ENCODE measurements at regions not wholly inside any gene's neighbourhood (a gene's known extent, or its start where the extent isn't known, plus 50 kb on each side); places are given as distances from the start of the nearest gene placed in this dataset.

GRCh38 chr13:21799671-21800070 lies 128.8 kb downstream of the FGF9 start:
- DNase-seq: no peak
- 9% methylated on average over 3 of the region's 3 CpGs for WGBS (ENCODE audit: low lambda C conversion rate)
- Histone ChIP-seq H3K27me3 (ENCODE audit: insufficient read depth) (no peaks in the 10 kb centered on the region; the same call in 1 of the 2 replicates), H2AFZ (ENCODE audit: low read depth) (no peak overlapping the region), H3K9me2 (no peaks in the 10 kb centered on the region), H3K4me3 (ENCODE audit: low read depth in 2 of 2, low read length in 1 of 2) (no peak overlapping the region), H3K79me2 (ENCODE audit: insufficient read depth) (no peaks in the 10 kb centered on the region), H3K36me3 (replicated peaks in 1 of 2; ENCODE audit: control insufficient read depth in 1 of 2, insufficient read depth in 2 of 2, low read length in 1 of 2) (no peaks in the 10 kb centered on the region), H3K4me2 (no peak overlapping the region), H3F3A (replicated peaks; ENCODE audit: insufficient read depth) (no peaks in the 10 kb centered on the region), H3K9me3 (no peaks in the 10 kb centered on the region), H4K20me1 (ENCODE audit: insufficient read depth) (no peaks in the 10 kb centered on the region), H3K9ac (no peak overlapping the region), H3K4me1 (ENCODE audit: control insufficient read depth in 1 of 2, insufficient read depth in 2 of 2, low read depth in 1 of 2, low read length in 1 of 2) (no peaks in the 10 kb centered on the region), H3K27ac (ENCODE audit: low read depth in 2 of 2, low read length in 1 of 2) (no peak overlapping the region)
- TF ChIP-seq EZH2phosphoT487 (IDR thresholded peaks at IDR 0.05; ENCODE audit: borderline replicate concordance, low read depth): no peak
- TF ChIP-seq EP300 (IDR thresholded peaks at IDR 0.05; ENCODE audit: borderline replicate concordance in 1 of 2, low read depth in 1 of 2, low read length in 1 of 2): no peak
- no peak for TF ChIP-seq SMC3 (IDR thresholded peaks at IDR 0.05; ENCODE audit: low read depth, low read length)
- no peak for TF ChIP-seq FOXJ3 (CRISPR knock-in tag; IDR thresholded peaks at IDR 0.05)
- TF ChIP-seq USF2 (IDR thresholded peaks at IDR 0.05; ENCODE audit: borderline replicate concordance, low read depth, low read length): no peak
- no peak for TF ChIP-seq CTCF (IDR thresholded peaks at IDR 0.05)
- TF ChIP-seq GATA2 (CRISPR knock-in tag; IDR thresholded peaks at IDR 0.05): no peak
- TF ChIP-seq POLR2AphosphoS5 (IDR thresholded peaks at IDR 0.05; ENCODE audit: low read depth, low read length): no peak
- TF ChIP-seq FOSL2 (IDR thresholded peaks at IDR 0.05; ENCODE audit: borderline replicate concordance, low read depth): no peak
- TF ChIP-seq TEAD4 (IDR thresholded peaks at IDR 0.05; ENCODE audit: borderline replicate concordance, insufficient read depth): no peak
- TF ChIP-seq SIN3A (IDR thresholded peaks at IDR 0.05; ENCODE audit: borderline replicate concordance, low read depth, low read length): no peak
- no peak for TF ChIP-seq TCF12 (IDR thresholded peaks at IDR 0.05)
- no peak for TF ChIP-seq ELF1 (IDR thresholded peaks at IDR 0.05)
- CTCF ChIA-PET: interaction anchor here (1.2 kb wide), 1 partner anchor 47 kb away, joined by 3 read pairs; no protein-coding TSS in a partner anchor
- POLR2A ChIA-PET: no interaction called here

- no peak overlapping the region for H3K27ac ChIP-seq (ENCODE audit: low read depth in 2 of 2, low read length in 1 of 2)
- H3K9ac ChIP-seq: no peak overlapping the region
- H3K27me3 ChIP-seq (ENCODE audit: insufficient read depth): no peaks in the 10 kb centered on the region; the same call in 1 of the 2 replicates
- no peak overlapping the region for H2AFZ ChIP-seq (ENCODE audit: low read depth)
- ChIA-PET CTCF (interaction anchor here (1.2 kb wide), 1 partner anchor 48 kb away, joined by 3 read pairs; no protein-coding TSS in a partner anchor), POLR2A (no interaction called here)
- H4K20me1 ChIP-seq (ENCODE audit: insufficient read depth): no peaks in the 10 kb centered on the region
- H3K4me2 ChIP-seq: no peak overlapping the region
- H3K9me2 ChIP-seq: no peaks in the 10 kb centered on the region
- H3F3A ChIP-seq (replicated peaks; ENCODE audit: insufficient read depth): no peaks in the 10 kb centered on the region
- 16% methylated on average over 7 of the region's 7 CpGs for WGBS (ENCODE audit: low lambda C conversion rate)
- H3K9me3 ChIP-seq: no peaks in the 10 kb centered on the region
- H3K4me3 ChIP-seq (ENCODE audit: low read depth in 2 of 2, low read length in 1 of 2): no peak overlapping the region
- H3K79me2 ChIP-seq (ENCODE audit: insufficient read depth): no peaks in the 10 kb centered on the region
- H3K4me1 ChIP-seq (ENCODE audit: control insufficient read depth in 1 of 2, insufficient read depth in 2 of 2, low read depth in 1 of 2, low read length in 1 of 2): no peaks in the 10 kb centered on the region
- DNase-seq: no peak
- H3K36me3 ChIP-seq (replicated peaks in 1 of 2; ENCODE audit: control insufficient read depth in 1 of 2, insufficient read depth in 2 of 2, low read length in 1 of 2): no peaks in the 10 kb centered on the region
- TF ChIP-seq TEAD4 (IDR thresholded peaks at IDR 0.05; ENCODE audit: borderline replicate concordance, insufficient read depth): no peak
- TF ChIP-seq IRF3 (IDR thresholded peaks at IDR 0.05; ENCODE audit: low read depth, low read length): no peak
- no peak for TF ChIP-seq ELF1 (IDR thresholded peaks at IDR 0.05)
- no peak for TF ChIP-seq RFX5 (IDR thresholded peaks at IDR 0.05; ENCODE audit: low read length)
- no peak for TF ChIP-seq NFIC (IDR thresholded peaks at IDR 0.05; ENCODE audit: borderline replicate concordance)
- TF ChIP-seq SIN3A (IDR thresholded peaks at IDR 0.05; ENCODE audit: borderline replicate concordance, low read depth, low read length): no peak
- no peak for TF ChIP-seq FOSL2 (IDR thresholded peaks at IDR 0.05; ENCODE audit: borderline replicate concordance, low read depth)
- no peak for TF ChIP-seq ZBTB33 (IDR thresholded peaks at IDR 0.05; ENCODE audit: borderline replicate concordance, low read depth)
- no peak for TF ChIP-seq RXRA (IDR thresholded peaks at IDR 0.05; ENCODE audit: borderline replicate concordance, low read depth)
- TF ChIP-seq JUND (IDR thresholded peaks at IDR 0.05): no peak
- TF ChIP-seq CHD2 (IDR thresholded peaks at IDR 0.05; ENCODE audit: low read length, partially characterized antibody): no peak
- TF ChIP-seq MEF2A (IDR thresholded peaks at IDR 0.05; ENCODE audit: borderline replicate concordance, low read depth): no peak
- TF ChIP-seq NRF1 (IDR thresholded peaks at IDR 0.05; ENCODE audit: low read depth, low read length): no peak
Observed at GRCh38 chr13:21800837-21801616, 130.2 kb downstream of the FGF9 start.

Data from SK-N-SH (cell line).